UCSD-AML1 (cell line): ENCODE measurements at regions not wholly inside any gene's neighbourhood (a gene's known extent, or its start where the extent isn't known, plus 50 kb on each side); places are given as distances from the start of the nearest gene placed in this dataset.

Experiments
- DNase-seq: peaks from one replicate; lab custom pipeline; 2025; ENCODE audit not compliant: unreplicated experiment; lab: John Stamatoyannopoulos, UW

GRCh38 chr17:5861246-5861645, 208.9 kb upstream of the WSCD1 start:
- DNase-seq, result no peak

- DNase-seq, result no peak
These were observed 208.3 kb upstream of the WSCD1 start for GRCh38 chr17:5861854-5862253.

DNA sequence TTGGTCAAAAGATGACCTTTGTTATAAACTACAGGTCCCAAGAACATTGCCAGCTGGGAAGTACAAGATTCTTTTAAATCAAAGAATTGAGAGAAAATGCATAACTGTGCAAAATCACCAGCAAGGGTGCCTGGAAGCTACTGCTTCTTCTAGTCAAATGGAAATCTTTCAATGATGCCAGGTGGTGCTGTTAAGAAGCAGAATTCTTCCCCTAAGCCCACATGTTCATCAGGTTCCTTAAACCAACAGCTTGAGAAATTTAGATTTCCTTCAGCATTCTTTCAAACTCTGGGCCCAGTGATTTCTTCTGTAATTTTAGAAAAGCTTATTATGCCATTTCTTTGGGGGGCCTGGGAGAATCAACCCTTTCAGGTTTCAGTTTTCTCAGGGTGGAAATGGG, 207.8 kb upstream of the WSCD1 start:
- DNase-seq, result no peak

DNA sequence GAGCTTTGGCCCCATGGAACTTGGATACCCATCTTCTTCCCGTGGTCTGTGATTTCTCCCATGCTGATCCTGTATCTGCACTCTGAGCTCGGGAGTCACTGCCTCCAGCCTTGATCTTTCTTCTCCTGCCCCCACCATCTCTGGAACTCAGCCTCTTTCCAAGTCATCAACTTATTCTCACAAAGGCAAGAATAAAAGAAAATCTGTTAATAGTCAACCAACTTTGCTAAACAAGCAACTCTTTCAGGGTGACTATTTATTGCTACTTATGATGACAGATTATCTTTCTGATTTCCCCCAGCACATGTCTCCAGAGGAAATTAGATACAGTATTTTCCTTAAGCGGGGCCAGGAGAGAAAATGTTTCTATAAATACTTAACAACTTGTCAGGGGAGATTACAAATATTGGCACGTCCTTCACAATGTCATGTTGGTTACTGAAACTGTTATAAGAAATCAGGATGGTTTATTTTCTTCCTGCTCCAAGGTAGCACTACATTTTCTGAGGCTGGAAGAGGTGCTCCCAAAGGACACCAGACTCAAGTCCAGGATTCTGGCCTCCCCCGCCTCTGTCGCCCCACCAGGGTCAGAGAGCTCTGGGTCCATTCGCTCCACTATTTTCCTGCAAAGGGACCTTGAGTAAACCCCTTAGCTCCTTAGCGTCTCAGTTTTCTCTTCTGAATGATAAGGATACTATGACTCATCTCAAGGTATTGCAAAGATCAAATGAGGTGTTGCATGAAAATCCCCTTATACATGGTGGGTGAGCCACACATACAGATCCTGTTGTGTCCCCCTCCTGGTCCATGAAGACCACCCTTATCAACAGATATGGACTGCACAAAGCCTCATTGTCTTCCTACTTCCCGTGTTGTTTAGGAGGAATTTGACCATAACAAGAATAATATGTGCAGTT, 205.2 kb upstream of the WSCD1 start:
- no peak for DNase-seq

DNA sequence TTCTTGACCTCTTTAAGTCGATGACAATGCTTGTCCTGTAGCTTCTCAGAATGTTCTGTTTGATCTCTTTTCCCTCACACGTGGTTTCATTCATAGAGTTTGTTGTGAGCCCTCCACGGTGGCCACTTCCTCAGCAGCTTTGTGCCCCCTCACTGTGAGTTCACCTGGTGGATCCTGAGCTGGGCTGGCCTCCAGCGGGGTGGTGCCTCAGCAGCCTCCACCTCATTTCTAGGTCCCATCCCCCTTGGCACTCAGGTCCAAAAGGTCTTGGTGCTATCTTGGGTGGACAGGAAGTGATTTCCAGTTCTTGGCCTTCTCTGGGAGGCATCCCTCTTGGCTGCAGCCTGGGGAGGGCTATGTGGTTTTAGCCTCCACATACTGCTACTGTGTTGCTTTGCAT, 203.2 kb upstream of the WSCD1 start:
- no peak for DNase-seq

GRCh38 chr17:5869041-5869745, 201.0 kb upstream of the WSCD1 start:
- no peak for DNase-seq

DNA sequence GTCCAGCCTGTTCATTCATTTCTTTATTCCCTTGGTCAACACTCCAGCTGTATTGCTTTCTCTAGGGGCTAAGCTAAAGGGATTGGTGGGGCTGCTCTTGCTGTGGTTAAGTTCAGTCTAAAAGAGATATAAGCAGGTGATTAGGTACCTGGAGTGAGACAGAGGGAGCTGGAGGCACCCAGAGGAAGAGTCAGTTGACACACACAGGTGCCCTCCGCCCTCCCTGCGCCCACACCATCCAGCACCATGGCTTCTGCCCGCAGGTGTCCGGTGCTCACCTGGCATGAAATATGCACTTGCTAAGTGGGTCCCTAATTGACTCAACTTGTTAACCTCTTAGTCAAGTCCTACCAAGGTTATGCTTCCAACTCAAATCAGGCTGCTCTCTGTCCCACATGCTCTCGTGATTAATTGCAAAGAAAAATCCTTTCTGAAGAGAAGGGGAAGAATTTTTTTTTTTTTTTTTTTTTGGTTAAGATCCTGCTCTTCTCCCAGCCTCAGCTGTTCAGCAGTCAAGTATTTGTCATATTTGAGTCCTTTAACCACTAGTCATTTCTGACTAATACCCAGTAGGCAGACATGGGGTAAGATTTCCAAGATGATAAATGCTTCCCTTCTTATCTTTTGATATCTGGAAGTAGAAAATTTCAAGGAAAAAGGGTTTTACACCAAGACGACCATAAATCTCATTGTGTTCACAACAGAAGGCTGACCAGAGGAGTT, 199.8 kb upstream of the WSCD1 start:
- no peak for DNase-seq

DNA sequence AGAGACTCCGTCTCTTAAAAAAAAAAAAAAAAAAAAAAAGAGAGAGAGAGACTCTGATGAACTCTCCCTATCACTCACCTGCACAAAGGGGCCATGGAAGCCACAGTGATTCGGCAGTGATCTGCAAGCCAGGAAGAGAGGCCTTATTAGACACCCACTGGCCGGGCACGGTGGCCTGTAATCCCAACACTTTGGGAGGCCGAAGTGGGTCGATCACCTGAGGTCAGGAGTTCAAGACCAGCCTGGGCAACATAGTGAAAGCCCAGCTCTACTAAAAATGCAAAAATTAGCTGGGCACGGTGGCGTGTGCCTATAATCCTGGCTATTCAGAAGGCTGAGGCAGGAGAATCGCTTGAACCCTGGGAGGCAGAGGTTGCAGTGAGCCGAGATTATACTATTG, 198.5 kb upstream of the WSCD1 start:
- DNase-seq, result no peak

GRCh38 chr17:5872831-5873230, 197.3 kb upstream of the WSCD1 start:
- DNase-seq, result no peak

GRCh38 chr17:5873781-5874180, 196.4 kb upstream of the WSCD1 start:
- DNase-seq, result no peak

GRCh38 chr17:5874486-5874885, 195.7 kb upstream of the WSCD1 start:
- no peak for DNase-seq

- DNase-seq, result no peak
These were observed 192.8 kb upstream of the WSCD1 start for GRCh38 chr17:5877366-5877765.

GRCh38 chr17:5877948-5878347, 192.2 kb upstream of the WSCD1 start:
- DNase-seq, result no peak

DNA sequence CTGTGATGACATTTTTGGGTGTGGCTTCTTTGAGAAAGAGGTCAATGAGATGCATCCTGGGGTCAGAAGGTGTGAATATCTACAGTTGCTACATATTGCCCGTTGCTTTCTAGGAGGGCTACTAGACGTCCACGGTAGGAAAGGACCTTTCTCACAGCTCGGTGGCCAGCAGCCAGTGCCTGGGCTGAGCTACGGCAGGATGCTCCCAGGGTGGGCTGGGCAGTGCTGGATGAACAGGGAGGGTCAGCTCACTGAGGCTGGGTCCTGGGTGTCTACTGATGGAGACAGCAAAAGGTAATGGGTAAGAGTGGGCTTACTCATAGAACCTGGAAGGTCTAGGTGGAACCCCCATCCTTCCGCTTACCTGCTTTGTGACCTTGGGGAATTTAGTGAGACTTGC, 188.3 kb upstream of the WSCD1 start:
- no peak for DNase-seq

- DNase-seq, result no peak
These were observed 186.2 kb upstream of the WSCD1 start for GRCh38 chr17:5883775-5884665.

GRCh38 chr17:5885336-5885735, 184.8 kb upstream of the WSCD1 start:
- no peak for DNase-seq

DNA sequence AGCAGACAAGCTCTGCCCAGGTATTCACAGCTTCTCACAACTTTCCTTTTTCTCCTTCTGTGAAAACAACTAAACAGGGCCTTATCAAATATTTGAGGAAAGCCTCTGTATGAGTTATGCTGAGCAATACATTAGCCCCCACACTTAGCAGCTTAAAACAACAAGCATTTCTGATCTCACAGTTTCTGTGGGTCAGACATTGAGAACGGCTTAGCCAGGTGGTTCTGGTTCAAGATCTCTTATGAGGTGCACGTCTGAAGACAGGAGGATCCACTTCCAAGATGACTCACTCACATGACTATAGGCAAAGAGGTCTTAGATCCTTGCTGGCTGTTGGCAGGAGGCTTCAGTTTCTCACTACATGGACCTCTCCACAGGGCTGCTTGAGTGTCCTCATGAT, 181.4 kb upstream of the WSCD1 start:
- DNase-seq, result no peak

- DNase-seq, result no peak
These were observed 177.1 kb upstream of the WSCD1 start for GRCh38 chr17:5892921-5893675.

- DNase-seq, result no peak
These were observed 176.4 kb upstream of the WSCD1 start for GRCh38 chr17:5893741-5894140.

DNA sequence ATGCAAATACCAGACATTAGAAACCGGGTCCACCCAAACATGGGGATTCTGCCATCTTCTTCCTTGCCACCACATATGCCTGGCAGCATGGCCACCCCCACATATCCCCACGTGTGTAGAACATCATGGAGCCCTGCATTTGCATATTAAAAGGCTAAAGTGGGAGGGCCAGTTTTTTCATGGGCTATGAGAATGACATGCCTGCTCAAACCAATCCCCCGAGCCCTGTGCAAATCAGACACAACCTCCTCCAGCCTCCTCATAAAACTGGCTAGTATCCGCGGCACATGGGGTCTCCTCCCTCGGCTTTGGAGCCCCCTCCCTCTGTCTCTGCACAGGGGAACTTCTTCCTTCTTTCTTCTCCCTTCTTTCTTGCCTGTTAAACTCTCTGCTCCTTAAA, 174.9 kb upstream of the WSCD1 start:
- no peak for DNase-seq
